T-helper 2 cell (primary cell): ENCODE measurements at regions not wholly inside any gene's neighbourhood (a gene's known extent, or its start where the extent isn't known, plus 50 kb on each side); places are given as distances from the start of the nearest gene placed in this dataset.

Source experiments
- DNase-seq, 5 experiments: peaks; one replicate each; pipeline versions ENCODE4 v3.0.0 to v3.0.0-alpha.2; 2012 to 2022

DNA sequence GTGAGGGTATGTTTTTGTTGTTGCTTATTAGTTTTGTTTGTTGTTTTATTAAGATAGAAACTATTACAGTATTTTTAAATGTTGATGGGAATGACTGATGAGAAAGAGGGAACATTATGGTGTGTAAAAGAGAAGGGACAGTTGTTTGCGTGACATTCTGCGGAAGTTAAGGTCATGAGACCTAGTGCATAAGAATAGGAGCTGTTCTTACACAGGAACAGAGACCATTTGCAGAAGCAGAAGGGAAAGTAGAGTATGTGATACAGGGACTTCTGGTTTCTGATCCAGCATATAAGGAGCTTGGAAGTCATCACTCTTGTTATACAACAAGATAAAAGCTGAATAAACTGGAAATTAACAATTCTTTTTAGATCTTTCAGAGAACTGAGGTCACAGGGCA lies 299.2 kb upstream of the API5 start:
- no peak for DNase-seq

GRCh38 chr11:43021466-43021865 lies 290.3 kb upstream of the API5 start:
- DNase-seq, result no peak

GRCh38 chr11:43034341-43034740 lies 277.5 kb upstream of the API5 start:
- DNase-seq, result no peak

DNA sequence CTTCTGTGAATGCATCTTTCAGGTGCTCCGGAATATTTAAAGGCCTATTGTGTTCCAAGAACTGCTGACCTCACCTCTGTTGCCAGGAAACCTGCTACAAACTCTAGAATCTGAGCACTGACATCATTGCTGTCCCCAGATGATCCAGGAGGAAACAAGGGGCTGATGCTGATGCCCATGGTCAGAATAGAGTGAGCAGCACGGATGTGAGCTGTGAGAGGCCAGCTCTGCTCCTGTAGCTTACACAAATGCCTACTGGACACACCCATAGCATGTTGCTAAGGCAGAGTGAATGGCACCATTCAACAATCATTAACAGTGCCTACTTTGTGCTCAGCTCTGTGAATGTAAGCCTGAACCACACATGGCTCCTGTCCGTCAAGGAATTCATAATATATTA lies 276.7 kb upstream of the API5 start:
- DNase-seq, result no peak

DNA sequence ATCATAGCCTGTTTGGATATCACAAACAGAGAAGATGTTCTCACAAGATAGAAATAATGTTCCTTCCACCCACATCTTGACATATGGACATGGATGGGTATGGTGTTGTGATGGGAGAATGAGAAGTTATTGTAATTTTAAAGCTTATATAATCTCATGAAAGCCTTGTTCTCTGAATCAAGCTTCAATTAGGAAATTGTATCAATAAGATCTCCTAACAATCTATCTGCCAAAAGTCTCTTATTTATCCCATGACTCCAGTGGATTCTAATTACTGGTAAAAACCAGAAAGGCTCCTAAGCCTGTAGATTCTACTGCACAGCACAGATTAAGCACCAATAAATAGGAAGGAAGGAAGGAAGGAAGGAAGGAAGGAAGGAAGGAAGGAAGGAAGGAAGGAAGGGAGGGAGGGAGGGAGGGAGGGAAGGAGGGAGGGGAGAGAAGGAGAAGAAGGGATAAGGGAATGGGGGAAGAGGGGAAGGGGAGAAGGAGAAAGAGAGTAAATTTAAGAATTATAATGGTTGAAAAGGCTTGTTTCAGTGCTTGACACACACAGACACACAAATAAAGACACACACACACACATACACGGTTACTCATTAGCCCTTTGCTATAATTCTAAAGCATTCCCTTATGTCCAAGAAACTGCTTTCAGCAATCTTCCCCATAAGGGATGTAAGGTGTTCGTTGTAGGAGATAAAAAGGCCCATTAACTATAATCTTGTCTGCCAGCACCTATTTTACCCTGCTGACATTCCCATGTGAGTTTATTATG lies 258.0 kb upstream of the API5 start:
- DNase-seq, result no peak

GRCh38 chr11:43067681-43068080 lies 244.1 kb upstream of the API5 start:
- no peak for DNase-seq

DNA sequence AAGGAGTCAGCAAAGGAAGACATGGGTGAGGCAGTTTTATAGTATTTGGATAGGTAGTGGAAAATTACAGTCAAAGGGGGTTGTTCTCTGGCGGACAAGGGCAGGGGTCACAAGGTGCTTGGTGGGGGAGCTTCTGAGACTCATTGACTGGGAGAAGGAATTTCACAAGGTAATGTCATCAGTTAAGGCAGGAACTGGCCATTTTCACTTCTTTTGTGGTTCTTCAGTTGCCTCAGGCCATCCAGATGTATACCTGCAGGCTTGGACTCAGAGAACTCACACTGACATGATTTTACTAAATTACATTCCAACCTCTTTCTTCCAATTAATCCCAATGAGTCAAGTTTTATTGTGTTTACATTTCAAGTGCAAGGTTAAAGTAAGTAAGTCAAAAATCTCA lies 240.5 kb upstream of the API5 start:
- no peak for DNase-seq

GRCh38 chr11:43072096-43072495 lies 239.7 kb upstream of the API5 start:
- no peak for DNase-seq

GRCh38 chr11:43072911-43073310 lies 238.9 kb upstream of the API5 start:
- no peak for DNase-seq

GRCh38 chr11:43074810-43075209 lies 237.0 kb upstream of the API5 start:
- DNase-seq, result no peak

- no peak for DNase-seq
Observed at GRCh38 chr11:43101113-43101512, 210.7 kb upstream of the API5 start.

DNA sequence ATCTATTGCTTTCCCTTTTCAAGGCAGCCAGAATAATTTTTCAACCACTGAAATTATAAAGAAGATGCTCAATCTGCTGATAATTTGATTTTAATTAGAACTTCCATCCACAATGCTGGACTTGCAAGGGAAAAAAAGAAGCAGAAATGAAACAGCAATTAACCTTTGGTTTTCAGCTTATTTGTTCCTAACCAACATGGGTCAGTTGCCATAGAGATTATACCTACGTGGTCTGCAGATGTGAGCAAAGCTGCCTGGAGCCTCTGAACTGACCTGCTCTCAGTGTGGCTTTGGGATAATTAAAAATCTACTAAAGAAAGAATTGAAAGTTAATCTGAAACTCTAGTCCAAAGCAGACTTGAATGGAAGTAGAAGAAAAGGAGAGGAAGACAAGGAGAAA lies 195.7 kb upstream of the API5 start:
- no peak for DNase-seq

- no peak for DNase-seq
Observed at GRCh38 chr11:43119275-43119970, 192.4 kb upstream of the API5 start.

DNA sequence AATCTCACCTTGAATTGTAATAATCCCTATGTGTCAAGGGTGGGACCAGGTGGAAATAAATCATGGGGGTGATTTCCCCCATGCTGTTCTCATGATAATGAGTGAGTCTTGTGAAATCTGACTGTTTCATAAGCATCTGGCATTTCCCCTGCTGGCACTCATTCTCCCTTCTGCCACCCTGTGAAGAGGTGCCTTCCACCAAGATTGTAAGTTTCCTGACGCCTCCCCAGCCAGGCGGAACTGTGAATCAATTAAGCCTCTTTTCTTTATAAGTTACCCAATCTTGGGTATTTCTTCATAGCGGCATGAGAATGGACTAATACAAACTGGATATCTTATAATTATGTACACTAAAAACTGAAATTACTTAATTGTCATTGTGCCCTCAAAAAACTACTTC lies 189.2 kb upstream of the API5 start:
- no peak for DNase-seq

DNA sequence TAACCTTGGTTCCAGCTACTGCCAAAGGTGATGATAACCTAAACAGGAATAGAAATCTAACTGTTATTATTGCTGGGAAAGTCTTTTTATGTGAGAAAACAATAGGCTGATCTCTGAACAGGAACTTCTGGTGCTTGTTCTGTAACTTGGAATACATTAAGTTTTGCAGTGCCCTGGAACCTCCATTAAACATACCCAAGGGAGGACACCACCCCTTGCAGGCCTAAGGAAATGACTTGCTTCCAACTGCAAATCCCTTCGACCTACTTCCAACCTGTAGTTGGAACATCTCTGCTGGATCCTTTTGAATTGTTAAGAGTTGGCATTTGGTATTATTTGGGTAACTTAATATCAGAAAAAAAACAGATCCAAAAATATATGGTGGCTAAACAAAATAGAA lies 188.4 kb upstream of the API5 start:
- DNase-seq, result no peak

DNA sequence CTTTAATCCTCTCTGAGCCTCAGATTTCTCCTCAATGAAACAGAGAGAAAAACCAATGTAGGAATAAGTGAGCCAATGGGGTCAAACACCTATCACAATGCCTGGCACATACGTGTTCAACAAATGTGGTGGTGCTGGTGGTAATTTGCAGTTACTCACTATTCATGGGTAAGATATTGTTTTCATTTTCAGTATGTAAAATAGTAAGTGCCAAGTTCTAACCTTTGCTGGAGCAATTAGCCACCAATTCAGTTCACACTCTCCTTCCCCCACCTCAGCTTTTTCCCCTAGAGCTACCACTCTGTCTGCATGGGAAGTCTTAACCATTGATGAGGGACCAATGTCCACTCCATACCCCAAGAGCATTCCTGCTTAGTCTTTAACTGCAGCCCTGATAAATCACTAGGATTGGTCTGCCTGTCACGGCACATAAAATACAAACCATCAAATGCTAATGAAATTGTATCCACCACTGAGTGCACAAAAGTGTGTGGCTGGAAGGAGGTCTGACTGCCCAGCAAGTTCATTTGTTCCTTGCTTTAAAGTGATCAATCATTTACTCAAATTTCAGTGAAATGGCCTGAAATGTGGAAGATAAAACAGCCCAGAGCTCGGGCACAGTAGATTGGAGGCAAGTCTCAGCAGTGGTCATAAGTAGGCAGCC lies 187.4 kb upstream of the API5 start:
- no peak for DNase-seq

- no peak for DNase-seq
Observed at GRCh38 chr11:43129329-43129728, 182.5 kb upstream of the API5 start.

GRCh38 chr11:43130616-43131015 lies 181.2 kb upstream of the API5 start:
- no peak for DNase-seq

- DNase-seq, result no peak
Observed at GRCh38 chr11:43135966-43136534, 175.7 kb upstream of the API5 start.

DNA sequence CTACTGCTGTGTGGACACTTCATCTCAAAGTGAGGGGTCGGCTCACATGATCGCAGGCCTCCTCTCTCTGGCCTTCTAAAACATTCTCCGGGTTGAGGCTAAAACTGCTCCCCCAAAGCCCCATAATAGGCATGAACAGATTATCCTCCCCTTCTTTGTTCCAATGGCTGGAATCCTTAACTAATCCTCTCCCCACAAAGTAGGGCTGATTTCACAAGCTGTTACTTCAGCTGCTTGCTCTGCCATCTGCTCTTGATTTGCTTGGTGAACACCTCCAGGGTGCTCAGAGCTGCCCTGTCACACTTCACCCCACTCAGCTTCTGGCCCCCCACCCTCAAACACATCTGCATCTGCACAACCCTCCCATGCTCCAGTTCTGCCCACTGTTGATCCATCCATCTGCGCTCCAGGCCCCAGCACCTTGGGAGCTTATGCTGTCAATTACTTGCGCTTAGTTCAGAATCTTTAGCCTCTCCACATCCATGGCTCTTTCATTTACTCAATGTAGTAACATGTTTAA lies 173.1 kb upstream of the API5 start:
- DNase-seq, result no peak

DNA sequence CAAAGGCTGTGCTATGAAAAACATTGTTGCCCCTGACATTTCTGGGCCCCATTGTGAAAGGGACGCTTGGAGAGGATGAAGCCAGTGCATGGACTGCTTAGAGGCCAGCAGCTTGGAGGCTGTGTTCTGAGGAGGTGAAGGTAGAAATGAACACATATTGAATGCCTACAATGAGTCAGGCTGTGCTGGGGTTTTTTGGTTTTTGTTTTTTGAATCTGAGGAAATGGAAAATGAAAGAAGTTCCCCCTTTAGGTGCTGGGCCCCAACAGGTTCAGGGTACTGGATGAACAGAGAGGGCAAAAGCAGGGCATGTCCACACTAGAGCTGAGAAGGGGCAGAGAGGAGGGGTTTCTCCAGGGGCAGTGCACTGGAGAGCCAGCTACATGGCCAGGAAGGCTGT lies 166.1 kb upstream of the API5 start:
- DNase-seq, result no peak

- no peak for DNase-seq
Observed at GRCh38 chr11:43150697-43151096, 161.1 kb upstream of the API5 start.

- DNase-seq, result no peak
Observed at GRCh38 chr11:43164831-43165230, 147.0 kb upstream of the API5 start.
